ENCODE measurements at regions not wholly inside any gene's neighbourhood (a gene's known extent, or its start where the extent isn't known, plus 50 kb on each side); places are given as distances from the start of the nearest gene placed in this dataset.
"Not testable (repeated sequence)": the region's sequence is repeated elsewhere in the genome, so short reads cannot be mapped to it uniquely, and the experiment has no call there.

DNA sequence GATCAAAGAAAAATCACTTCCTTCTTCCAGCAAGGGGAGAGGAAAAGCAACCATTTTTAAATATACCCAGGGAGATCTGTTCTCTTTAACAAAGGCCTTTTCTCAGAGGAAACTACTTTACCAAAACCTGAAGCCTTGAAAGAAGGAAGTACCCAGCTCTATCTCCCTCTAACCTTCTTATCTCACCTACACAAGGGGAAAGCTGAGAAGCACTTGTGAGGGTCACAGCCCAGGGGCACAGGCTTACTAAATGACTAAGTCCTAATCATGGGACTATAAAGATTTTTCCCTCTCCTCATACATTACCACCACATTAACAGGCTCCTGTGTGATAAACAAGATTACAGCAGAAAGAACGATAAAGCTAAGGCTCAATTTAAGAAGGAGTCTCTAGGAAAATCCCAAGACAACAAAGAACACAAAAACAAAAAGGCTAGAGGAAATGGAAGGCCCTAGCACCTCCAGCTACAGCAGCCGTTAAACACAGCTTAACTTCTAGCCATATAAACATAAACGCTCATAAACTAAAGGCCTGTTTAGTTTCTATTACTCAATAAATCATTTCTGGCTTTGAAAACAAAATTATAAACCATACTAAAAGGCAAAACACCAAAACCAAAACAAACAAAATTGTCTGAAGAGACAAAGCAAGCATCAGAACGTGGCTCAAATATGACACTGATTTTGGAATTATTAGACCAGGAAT lies 284.9 kb upstream of the ECI2 start:
- peak overlapping the region; percentile 69 for H3K27ac Mint-ChIP-seq

DNA sequence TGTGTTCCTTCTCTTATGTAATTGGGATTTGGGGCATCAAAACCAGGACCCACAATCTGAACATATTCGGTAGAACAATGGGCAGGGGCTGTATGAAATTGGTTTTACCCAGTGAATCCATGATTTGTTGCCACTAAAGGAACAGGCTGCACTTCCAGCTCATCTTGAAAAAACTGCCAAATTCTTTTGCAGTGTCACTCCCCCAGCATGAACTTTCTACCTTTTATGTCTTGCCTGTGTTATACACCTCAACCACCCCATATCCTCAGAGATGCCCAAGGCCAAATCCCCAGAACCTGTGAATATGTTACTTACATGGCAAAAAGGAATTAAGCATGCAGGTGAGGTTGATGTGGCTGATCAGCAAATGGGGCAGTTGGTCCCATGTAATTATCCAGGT lies 280.2 kb upstream of the ECI2 start:
- H3K27me3 Mint-ChIP-seq, result no peaks in the 10 kb centered on the region
- H3K9me3 Mint-ChIP-seq, result peaks cover 12% of the 10 kb centered on the region
- peaks cover 9% of the 10 kb centered on the region for H3K4me1 Mint-ChIP-seq
- no peak overlapping the region for H3K27ac Mint-ChIP-seq
- no peak overlapping the region for H3K4me3 Mint-ChIP-seq
- peaks cover 8% of the 10 kb centered on the region for H3K36me3 Mint-ChIP-seq
- ATAC-seq, result no peak

More for the DNA sequence above, 284.9 kb upstream of the ECI2 start:
- no peaks in the 10 kb centered on the region for H3K27me3 Mint-ChIP-seq
- H3K4me3 Mint-ChIP-seq, result no peak overlapping the region
- peaks cover 24% of the 10 kb centered on the region for H3K4me1 Mint-ChIP-seq
- ATAC-seq, result no peak
- peaks cover 20% of the 10 kb centered on the region for H3K36me3 Mint-ChIP-seq
- H3K9me3 Mint-ChIP-seq, result peaks cover 25% of the 10 kb centered on the region

DNA sequence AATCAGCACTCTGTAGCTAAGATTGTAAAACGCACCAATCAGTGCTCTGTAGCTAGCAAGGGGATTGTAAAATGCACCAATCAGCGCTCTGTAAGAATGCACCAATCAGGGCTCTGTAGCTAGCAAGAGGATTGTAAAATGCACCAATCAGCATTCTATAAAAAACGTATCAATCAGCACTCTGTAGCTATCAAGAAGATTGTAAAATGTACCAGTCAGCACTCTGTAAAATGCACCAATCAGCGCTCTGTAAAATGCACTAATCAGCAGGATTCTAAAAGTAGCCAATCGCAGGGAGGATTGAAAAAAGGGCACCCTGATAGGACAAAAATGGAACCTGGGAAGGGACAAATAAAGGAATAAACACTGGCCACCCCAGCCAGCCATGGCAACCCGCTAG lies 278.7 kb upstream of the ECI2 start:
- not testable (repeated sequence) for H3K36me3 Mint-ChIP-seq, H3K4me3 Mint-ChIP-seq, ATAC-seq, H3K27me3 Mint-ChIP-seq, H3K27ac Mint-ChIP-seq, H3K9me3 Mint-ChIP-seq
- peaks cover 13% of the 10 kb centered on the region for H3K4me1 Mint-ChIP-seq

DNA sequence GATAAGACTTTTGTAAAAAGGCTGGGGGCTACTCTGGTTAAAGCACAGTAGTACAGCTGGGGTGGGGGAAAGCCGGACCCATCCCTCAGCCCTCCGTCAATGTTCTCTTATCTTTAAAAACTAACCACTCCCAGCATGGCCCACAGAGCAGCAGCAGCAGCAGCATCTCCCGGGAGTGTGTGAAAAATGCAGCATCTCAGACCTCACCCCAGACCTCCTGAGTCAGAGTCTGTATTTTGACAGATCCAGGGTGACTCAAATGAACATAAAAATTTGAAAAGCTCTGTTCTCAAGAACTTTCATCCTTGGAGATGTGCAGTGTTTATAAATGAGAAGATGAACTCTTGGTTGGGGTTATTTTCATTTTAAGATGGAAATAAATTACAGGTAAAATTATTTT lies 277.7 kb upstream of the ECI2 start:
- Mint-ChIP-seq H3K27ac (no peak overlapping the region), H3K9me3 (peaks cover 9% of the 10 kb centered on the region), H3K4me1 (peaks cover 23% of the 10 kb centered on the region), H3K36me3 (peaks cover 11% of the 10 kb centered on the region), H3K4me3 (no peak overlapping the region), H3K27me3 (no peaks in the 10 kb centered on the region)
- ATAC-seq, result no peak

DNA sequence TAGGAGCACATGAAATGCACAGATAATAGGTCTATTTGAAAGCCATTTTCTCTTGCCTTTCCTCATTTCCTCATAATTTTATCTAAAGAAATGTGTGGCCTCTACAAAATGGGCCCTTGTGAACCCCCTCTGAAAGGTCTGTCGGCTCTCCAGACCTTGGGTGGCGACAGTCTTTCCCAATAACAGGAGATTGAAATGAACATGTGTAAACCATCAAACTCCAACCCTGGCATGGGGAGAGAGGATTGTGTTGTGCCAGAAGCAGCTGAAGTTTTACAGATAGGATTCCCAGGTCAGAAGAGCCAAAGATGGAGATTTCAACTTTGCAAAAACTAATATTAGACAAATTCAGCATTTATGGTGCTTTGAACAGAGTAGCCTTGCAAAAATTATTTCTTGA lies 277.1 kb upstream of the ECI2 start:
- H3K9me3 Mint-ChIP-seq, result peaks cover 9% of the 10 kb centered on the region
- H3K27ac Mint-ChIP-seq, result no peak overlapping the region
- no peaks in the 10 kb centered on the region for H3K27me3 Mint-ChIP-seq
- no peak for ATAC-seq
- H3K4me3 Mint-ChIP-seq, result no peak overlapping the region
- peaks cover 29% of the 10 kb centered on the region for H3K4me1 Mint-ChIP-seq
- peaks cover 13% of the 10 kb centered on the region for H3K36me3 Mint-ChIP-seq

DNA sequence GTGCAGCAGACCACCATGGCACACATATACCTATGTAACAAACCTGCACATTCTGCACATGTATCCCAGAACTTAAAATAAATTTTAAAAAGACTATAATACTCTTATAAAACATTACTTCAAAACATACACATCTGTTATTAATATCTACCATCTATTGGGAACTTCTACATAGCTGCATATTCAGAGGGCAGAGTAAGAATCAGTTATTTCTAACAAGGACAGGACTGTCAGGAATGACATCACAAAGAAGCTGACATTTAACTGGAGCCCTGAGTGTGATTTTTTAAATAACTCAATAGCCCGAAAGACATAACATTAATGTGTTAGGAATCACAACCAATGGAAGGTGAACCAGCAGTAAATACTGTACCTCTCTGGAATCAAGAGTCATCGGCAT lies 276.7 kb upstream of the ECI2 start:
- Mint-ChIP-seq H3K27me3 (no peaks in the 10 kb centered on the region), H3K4me3 (no peak overlapping the region), H3K27ac (no peak overlapping the region), H3K4me1 (peaks cover 33% of the 10 kb centered on the region), H3K9me3 (peaks cover 9% of the 10 kb centered on the region), H3K36me3 (peaks cover 14% of the 10 kb centered on the region)
- ATAC-seq, result no peak

DNA sequence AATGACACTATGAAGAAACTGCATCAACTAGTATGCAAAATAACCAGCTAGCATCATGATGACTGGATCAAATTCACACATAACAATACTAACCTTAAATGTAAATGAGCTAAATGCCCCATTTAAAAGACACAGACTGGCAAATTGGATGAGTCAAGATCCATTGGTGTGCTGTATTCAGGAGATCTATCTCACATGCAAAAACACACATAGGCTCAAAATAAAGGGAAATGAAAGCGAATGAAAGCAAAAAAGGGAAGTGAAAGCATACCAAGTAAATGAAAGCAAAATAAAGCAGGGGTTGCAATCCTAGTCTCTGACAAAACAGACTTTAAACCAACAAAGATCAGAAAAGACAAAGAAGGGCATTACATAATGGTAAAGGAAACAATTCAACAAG lies 272.3 kb upstream of the ECI2 start:
- peak; percentile 93 for ATAC-seq
- H3K4me3 Mint-ChIP-seq, H3K27me3 Mint-ChIP-seq: not testable (repeated sequence)
- H3K36me3 Mint-ChIP-seq, result peaks cover 24% of the 10 kb centered on the region
- H3K9me3 Mint-ChIP-seq, result peaks cover 17% of the 10 kb centered on the region
- peak overlapping the region; percentile 39 for H3K27ac Mint-ChIP-seq
- H3K4me1 Mint-ChIP-seq, result peaks cover 44% of the 10 kb centered on the region

DNA sequence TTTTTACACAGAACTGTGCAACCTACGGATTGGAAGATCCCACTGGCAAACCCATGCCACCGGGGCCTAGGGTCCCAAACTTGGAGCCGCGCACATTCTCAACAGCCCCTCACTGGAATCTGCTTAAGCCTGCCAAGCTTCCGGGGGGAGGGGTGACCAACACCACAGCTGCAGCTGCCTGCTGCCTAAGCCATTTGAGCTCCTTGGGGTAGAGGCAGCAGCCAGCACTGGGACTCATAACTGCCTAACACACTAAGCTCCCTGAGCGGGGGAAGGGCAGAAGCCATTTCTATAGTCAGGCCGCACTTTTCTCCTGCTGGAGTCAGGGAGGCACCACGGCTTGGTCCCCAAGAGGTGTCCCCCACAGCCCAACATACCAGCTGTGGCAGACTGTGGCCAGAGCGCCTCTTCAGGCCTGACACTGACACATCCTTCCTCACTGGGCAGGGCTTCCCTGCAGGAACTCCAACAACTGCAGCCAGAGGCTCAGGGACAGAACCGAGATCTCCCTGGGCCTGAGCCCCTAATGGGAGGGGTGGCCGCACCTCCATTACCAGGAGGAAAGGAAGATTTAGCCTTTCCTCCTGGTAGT lies 270.3 kb upstream of the ECI2 start:
- Mint-ChIP-seq H3K4me1 (peaks cover 51% of the 10 kb centered on the region), H3K27me3 (peaks cover 20% of the 10 kb centered on the region), H3K27ac (peak overlapping the region; percentile 46), H3K9me3 (peaks cover 17% of the 10 kb centered on the region), H3K36me3 (peaks cover 24% of the 10 kb centered on the region), H3K4me3 (no peak overlapping the region)
- ATAC-seq, result no peak

DNA sequence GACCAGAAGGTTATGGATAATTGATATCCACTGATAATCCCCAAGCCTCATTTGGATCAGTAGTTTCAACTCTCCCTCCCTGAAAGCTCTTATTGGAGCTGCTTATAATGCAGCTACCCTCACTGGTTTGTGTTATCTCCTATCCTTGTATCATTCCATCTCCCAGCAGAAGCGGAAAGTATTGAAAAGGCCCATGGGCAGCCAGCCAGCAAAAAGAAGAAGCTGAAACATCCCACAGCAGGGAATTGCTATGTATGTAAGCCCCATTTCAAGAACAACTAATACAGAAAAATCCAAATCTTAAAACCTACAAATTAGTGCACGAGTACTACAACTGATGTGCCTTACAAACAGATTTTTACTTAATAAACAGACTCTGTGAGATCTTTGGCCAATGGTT lies 269.0 kb upstream of the ECI2 start:
- H3K36me3 Mint-ChIP-seq, result peaks cover 24% of the 10 kb centered on the region
- peaks cover 24% of the 10 kb centered on the region for H3K27me3 Mint-ChIP-seq
- peaks cover 41% of the 10 kb centered on the region for H3K4me1 Mint-ChIP-seq
- peaks cover 17% of the 10 kb centered on the region for H3K9me3 Mint-ChIP-seq
- H3K27ac Mint-ChIP-seq, result no peak overlapping the region
- no peak overlapping the region for H3K4me3 Mint-ChIP-seq
- ATAC-seq, result no peak

DNA sequence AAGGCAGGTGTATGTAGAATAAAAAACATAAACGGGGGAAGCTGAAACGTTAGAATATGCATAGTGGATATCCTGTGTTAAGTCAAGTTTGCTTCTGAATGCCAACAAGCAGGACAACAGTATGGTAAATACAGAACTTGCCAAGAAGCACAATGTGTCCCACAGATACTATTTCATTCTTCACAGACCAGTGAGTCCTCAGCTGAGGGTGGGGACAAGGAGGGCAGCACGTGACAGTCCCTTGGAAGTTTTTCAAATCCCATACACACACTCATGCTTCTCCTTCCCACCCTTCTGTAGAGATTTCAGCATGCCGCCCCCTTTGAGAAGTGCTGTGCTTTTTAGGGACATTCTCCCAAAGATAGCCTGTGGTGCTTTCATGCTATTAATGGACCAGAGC lies 268.5 kb upstream of the ECI2 start:
- Mint-ChIP-seq H3K27me3 (peaks cover 24% of the 10 kb centered on the region), H3K4me1 (peaks cover 35% of the 10 kb centered on the region), H3K4me3 (no peak overlapping the region), H3K36me3 (peaks cover 21% of the 10 kb centered on the region), H3K27ac (no peak overlapping the region), H3K9me3 (peaks cover 17% of the 10 kb centered on the region)
- no peak for ATAC-seq

- Mint-ChIP-seq H3K4me3 (no peak overlapping the region), H3K9me3 (peaks cover 11% of the 10 kb centered on the region), H3K27me3 (peaks cover 24% of the 10 kb centered on the region), H3K36me3 (peaks cover 14% of the 10 kb centered on the region), H3K27ac (no peak overlapping the region), H3K4me1 (peaks cover 29% of the 10 kb centered on the region)
- no peak for ATAC-seq
Observed at GRCh38 chr6:4403023-4403752, 267.8 kb upstream of the ECI2 start.

- Mint-ChIP-seq H3K4me3 (no peak overlapping the region), H3K4me1 (peaks cover 22% of the 10 kb centered on the region), H3K36me3 (peaks cover 12% of the 10 kb centered on the region), H3K9me3 (peaks cover 10% of the 10 kb centered on the region), H3K27ac (no peak overlapping the region), H3K27me3 (peaks cover 24% of the 10 kb centered on the region)
- ATAC-seq, result no peak
Observed at GRCh38 chr6:4402477-4402976, 267.2 kb upstream of the ECI2 start.

DNA sequence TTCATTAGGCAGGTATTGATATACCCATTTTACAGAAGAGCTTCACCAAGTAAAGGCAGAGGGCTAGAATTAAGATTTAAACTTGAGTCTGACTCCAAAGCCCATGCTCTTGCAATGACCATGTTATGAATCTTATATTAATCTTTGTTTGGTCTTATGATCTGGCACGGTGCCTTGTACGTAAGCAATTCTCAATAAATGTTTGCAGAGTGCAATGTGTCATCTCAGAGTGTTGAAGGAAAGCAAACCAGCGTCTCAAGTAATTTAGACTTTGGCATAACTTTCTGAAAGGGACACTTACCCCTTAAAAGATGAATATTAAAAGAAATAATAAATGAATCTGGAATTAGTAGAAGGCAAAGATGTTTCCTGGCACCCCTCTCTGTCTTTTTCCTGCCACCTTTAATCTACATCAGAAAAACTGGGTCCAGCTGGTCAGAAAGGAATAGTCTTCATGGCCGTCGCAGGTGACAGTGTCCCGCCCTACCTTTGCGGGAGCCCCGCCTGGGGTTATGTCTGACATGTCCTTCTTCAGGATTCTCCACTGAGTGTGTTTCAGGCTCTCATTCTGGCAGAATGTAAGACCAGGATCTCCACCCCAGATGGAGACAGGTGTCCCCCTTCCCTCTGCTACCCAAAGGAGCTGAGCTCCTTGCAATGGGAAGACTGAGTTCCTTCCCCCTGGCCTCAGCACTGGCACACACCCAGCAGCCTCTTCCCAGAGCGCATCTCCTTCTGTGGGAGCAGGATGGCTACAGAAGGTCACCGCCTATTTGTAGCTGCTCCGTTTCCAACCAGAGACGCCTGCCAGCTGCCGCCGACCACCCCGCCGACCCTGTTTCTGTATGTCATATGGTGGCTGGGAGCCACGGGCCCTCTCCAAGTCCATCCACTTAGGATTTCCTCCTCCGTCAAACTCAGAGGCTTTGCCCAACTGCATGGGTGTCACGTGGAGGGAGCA lies 266.3 kb upstream of the ECI2 start:
- ATAC-seq, result no peak
- Mint-ChIP-seq H3K27ac (no peak overlapping the region), H3K27me3 (peaks cover 24% of the 10 kb centered on the region), H3K4me1 (peaks cover 14% of the 10 kb centered on the region), H3K9me3 (peaks cover 5% of the 10 kb centered on the region), H3K4me3 (no peak overlapping the region), H3K36me3 (peaks cover 6% of the 10 kb centered on the region)

GRCh38 chr6:4399656-4400055 lies 264.3 kb upstream of the ECI2 start:
- Mint-ChIP-seq H3K9me3 (no peaks in the 10 kb centered on the region), H3K4me1 (peaks cover 7% of the 10 kb centered on the region), H3K27me3 (peaks cover 24% of the 10 kb centered on the region), H3K36me3 (no peaks in the 10 kb centered on the region), H3K4me3 (no peak overlapping the region), H3K27ac (no peak overlapping the region)
- no peak for ATAC-seq

GRCh38 chr6:4398791-4399190 lies 263.4 kb upstream of the ECI2 start:
- Mint-ChIP-seq H3K36me3 (no peaks in the 10 kb centered on the region), H3K27me3 (peaks cover 24% of the 10 kb centered on the region), H3K27ac (no peak overlapping the region), H3K9me3 (no peaks in the 10 kb centered on the region), H3K4me1 (peaks cover 7% of the 10 kb centered on the region), H3K4me3 (no peak overlapping the region)
- no peak for ATAC-seq
